Stimulated activated CD4-positive, alpha-beta T cell treated with anti-CD3 and anti-CD28 coated beads, Interleukin-15, amount 100 ng/mL, for 48 hours (primary cell): ENCODE measurements at regions not wholly inside any gene's neighbourhood (a gene's known extent, or its start where the extent isn't known, plus 50 kb on each side); places are given as distances from the start of the nearest gene placed in this dataset.

Source experiments
- DNase-seq, 2 donors: peaks; one replicate each; pipeline ENCODE4 v3.0.0-alpha.2; 2020; ENCODE audit warnings: low read depth in 2 of 2

DNA sequence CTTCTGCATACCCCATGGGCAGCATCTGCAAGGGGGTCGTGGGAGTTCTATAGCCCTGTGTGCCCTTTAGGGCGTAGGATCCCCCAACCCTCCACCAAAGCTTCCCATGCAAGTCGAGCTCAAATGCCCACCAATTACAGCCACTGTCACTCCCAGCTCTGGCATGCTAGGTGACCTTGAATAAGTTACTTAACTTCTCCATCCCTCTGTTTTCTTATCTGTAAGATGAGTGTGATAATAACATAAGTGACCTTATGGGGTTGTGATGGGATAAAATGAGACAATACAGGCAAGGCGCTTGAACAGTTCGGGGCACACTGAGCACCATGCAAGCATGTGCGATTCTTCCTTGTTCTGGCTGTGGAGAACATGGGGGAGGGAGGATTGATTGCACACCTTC lies 74.8 kb upstream of the POMGNT2 start:
- no peak for DNase-seq

DNA sequence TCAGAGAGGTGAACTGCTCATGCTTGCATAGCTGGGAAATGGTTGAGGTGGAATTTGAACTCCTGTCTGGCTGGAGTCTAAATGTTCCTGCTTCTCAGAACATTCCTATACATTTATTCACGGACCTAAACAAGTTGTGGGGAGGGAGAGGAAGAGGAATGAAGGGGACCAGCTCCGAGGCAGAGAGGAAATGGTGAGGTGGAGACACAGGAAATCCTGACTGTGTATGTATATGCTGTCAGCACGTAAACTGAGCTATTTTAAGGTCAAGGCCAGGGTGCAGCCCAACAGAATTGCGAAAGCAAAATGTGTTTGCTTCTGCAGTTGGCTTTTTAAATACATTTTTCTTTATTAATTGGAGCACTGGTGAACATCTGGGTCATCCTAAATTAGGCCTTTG lies 74.1 kb upstream of the POMGNT2 start:
- no peak for DNase-seq

DNA sequence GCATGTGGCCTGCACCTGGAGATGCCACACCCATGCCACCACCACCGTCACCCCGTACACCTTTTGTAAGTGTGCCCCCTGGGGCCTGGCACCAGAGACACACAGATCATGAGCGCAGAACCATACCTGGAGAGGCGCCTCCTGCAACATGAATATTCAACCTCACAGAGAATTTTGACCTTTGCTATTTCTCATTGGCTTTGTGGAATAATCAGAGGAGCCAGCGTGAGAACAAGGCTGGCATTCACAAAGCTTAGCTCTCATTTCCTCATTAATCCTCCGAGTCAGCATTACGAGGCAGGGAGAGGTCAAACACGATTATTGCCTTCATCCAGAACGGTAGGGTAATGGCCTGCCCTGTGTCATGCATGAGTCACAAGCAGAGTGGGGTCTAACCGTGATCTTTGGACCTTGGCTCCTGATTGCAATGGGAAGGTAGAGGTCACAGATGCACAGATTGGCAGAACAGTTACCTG lies 73.0 kb upstream of the POMGNT2 start:
- no peak for DNase-seq

DNA sequence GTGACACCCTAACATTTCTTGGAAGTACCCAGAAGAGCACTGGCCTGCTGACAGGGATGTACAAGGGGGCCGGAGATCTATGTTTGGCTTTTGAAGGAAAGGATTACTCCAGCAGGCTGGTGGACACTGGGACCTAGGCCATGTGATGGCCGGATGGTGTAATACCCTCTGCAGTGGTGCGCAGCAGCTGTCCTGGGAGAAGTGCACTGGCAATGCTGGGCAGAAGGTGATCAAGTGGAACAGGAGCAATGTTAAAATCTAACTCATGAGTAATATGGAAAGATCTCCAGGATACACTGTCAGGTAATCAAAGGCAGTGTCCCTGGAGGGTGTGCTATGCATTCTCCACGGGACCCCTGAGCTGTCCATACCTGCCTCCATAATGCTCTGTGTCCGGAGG lies 71.2 kb upstream of the POMGNT2 start:
- DNase-seq: no peak

DNA sequence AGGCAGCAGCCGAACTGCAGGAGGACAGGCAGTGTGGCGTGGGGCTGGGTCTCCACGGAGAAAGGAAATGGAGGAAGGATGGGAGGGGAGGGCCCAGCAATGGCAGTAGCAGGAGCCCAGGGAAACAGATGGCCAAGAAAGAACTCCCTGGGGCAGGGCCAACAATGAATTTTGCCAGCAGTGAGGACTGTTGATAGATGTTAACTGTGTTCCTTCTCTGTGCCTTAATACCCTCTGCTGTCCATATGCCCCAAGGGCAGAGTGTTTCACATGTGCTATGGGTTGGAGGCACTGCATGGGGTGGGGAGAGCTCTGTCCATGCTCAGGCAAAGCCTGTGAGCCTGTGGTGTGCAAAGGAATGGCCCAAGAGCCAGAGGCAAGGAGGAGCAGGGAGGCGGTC lies 70.8 kb upstream of the POMGNT2 start:
- no peak for DNase-seq

DNA sequence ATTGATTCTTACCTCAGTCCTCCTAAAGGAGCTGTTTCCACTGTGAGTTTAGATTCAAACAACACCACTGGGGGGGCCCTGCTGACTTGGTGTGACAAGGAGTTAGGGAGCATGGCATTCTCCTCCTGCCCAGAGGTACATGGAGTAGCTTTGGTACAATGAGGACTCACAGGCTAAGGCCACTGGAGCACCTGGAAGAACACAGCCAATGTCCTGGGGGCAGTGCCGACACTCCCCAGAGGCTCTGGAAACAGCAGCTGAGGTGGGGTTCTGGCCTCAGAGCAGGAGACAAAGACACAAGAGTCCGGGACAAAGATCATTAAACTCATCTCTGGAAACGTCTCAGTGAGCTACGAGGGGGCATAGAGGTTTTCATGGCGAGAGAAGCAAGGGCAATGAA lies 69.7 kb upstream of the POMGNT2 start:
- DNase-seq: no peak

DNA sequence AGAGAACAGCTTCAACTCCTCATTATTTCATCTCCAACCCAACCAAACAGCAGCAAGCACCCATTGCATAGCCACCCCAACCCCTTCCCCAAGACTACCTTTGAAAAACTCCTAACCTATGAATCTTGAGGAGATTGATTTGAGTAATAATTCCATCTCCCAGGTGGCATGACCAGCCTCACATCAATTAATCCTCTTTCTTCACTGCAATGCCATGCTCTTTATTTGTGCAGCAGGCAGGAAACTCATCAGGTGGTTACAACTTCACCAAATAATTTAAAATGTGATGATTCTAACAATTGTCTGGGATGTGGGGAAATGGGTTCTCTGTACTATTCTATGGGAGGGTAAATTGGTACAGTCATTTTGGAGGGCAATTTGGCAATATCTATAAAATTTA lies 68.1 kb upstream of the POMGNT2 start:
- DNase-seq: no peak

DNA sequence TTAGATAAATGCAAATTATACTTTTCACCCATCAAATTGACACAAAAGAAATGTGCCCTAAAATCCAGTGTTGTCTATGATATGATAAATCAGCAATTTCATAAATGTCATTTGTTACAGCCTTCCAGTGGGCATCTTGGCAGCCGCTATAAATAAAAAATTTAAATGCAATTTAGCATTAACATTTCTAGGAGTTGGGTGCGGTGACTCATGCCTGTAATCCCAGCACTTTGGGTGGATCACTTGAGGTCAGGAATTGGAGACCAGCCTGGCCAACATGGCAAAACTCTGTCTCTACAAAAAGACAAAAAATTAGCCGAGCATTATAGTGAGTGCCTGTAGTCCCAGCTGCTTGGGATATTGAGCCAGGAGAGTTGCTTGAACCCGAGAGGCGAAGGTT lies 65.9 kb upstream of the POMGNT2 start:
- DNase-seq: no peak

DNA sequence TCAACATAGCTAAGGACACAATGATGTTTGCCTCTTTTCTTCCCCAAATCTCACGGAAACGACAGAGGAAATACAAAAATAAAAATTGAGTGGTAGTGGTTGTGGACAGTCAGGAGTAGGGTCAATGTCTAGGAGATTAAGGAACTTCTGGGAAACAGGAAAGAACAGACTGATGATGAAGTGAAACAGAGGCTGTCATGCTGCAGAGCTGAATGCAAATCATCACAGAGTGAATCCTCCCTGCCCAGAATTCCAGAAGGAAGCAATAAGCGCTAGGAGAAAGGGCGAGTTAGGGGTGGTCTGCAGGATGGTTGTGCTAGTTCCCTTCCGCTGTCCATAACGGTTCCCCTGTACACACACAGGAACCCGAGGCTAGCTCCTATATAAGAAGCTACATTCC lies 64.7 kb upstream of the POMGNT2 start:
- DNase-seq: no peak

DNA sequence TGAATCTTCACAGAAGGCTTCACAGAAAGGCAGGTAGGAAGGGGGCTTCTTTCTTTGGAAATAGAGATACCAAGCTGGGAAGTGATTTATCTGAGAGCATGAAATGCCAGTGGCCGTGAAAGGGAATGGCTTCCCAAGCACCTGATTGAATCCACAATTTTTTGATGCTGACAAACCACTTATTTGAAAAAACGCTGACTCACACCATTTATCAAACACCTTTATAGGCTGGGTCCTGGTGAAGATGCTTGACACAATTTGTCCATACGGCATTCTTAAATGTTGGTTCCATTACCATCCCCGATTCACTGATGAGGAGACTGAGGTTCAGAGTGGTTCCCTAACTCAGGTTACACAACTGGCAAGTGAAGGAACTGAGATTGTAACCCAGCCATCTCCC lies 64.1 kb upstream of the POMGNT2 start:
- no peak for DNase-seq

DNA sequence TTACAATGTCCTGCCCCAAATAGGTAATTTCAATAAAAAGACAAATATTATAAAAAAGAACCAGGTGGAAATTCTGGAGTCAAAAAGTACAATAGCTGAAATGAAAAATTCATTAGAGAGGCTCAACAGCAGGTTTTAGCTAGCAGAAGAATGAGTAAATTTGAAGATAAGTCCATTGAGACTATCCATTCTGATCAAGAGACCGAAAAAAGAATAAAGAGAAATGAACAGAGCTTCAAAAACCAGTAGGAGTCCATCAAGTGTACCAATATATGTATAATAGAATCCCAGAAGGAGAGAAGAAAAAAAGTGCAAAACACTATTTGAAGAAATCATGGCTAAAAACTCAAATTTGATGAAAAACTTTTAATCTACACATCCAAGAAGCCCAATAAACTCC lies 60.5 kb upstream of the POMGNT2 start:
- DNase-seq: no peak

DNA sequence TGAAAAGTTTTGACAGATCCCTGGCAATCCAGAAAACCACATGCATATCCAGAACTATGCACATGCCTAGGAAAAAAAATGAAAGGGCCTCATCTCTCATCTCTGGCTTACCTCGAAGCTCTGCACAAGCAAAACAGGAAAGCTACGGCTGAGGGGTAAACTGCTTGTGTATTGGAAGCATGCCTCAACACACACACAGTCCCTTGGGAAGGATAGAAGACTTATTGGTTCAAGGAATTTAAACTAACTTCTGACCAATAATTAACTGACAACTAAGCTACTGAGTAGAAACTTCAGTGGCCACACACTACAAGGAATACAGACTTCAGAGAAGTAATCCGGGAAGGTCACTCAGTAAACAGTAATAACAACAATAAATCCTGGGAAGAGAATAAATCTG lies 59.9 kb upstream of the POMGNT2 start:
- no peak for DNase-seq

DNA sequence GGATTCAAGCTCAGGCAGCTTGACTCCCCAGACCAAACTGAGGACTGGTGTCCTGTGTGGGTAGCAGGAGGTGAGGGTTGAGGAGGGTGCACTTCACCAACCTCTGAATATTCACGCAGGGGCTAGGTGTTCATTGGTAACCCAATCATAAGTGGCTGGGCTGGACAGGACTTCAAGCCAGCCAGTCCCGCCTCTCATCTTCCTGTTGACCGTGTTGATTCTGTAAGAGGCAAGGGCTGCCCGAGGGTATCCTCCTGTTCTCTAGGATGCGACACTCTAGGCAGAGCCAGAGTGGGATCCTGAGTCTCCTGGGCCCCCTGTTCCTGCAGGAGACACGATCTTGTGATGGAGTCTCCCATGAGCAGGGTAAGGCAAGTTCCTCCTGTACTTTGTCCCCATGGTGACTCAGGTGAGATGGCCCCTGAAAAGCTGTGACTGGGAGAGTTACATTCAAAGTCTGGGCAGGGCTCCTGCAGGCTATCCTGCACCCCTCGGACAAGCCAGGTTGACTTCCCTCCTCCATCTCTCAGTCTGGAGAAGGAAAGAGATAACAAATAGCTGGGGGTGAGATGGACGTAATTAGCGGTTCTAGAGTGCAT lies 58.1 kb upstream of the POMGNT2 start:
- no peak for DNase-seq

DNA sequence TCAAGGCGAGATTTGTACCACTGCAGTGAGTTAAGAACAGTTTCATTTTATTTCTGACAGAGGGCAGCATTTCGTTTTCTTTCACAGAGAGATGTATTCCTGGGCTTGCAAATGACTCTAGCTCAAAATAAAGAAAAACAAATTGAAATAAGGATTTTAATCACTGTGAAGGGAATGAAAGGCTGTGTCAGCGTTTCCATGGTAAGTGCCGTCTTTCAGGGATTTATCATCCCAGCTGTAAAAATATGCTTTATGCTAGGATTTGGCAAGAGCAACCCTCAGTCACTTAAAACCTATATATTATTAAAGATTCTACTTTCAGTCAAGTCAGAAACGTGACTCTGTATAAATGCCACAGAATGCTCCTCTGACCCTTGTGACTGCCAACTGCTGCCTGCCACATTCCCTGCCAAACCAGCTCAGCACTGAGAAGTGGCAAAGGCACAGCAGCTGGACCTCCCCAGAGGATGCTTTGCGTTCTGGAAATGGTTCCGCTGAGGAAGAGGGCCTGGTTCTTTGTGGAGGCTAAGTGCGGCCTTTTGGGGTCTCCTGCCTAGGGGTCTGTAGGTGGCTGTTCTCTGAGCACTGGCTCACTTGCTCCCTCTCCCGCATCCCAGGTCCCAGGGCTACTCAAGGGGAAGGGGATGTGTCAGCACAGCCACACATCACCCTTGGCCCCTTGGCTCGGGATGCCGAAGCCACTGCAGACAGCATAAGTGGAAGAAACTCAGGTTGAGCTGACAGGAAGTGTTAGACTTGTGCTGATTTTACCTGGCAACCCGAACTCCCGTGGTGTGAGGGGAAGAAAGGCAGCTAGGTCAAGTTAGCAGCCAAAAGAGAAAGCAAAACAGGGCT lies 56.6 kb upstream of the POMGNT2 start:
- DNase-seq: peak in 1 of 2 donors; percentile 10

DNA sequence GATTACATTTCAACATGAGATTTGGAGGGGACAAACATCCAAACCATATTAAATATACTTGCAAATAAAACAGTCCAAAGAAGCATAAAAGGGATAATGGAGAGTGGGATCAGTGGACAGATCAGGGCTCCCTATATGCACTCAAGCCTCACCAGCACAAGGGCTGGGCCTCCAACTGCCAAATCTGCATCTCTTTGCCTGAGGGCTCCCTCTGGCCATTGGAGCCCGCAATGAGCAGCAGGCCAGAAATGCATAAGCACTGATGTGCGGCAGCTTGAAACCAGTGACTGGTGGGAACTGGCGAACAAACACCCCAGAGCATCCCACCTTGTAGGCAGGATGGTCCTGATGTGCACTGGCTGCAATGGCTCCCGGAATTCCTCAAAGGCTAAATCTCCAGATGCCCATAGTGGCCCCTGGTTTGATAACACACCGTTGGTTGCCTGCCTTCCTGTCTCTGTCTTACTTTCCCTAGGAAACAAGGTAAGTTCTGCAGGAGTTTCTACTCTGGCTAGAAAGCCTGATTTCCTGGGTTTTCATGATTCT lies 55.9 kb upstream of the POMGNT2 start:
- no peak for DNase-seq

DNA sequence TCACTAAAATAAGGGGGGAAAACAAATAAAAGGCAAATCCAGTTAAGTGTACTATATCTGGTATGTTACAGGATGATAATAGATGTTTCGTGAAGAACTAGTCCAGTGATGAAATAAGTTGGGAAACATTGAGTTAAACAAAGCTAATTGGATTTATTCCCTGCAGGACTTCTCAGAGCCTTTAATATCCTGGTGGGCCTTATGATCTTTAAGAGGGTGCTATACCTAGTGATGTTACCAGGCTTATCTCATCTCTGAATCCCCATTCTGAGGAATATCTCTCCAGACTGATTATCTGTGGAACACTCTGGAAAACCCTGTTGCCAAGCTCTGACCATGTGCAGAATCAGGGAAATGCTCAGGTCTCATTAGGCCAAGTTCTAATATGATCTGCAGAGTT lies 54.8 kb upstream of the POMGNT2 start:
- DNase-seq: no peak

DNA sequence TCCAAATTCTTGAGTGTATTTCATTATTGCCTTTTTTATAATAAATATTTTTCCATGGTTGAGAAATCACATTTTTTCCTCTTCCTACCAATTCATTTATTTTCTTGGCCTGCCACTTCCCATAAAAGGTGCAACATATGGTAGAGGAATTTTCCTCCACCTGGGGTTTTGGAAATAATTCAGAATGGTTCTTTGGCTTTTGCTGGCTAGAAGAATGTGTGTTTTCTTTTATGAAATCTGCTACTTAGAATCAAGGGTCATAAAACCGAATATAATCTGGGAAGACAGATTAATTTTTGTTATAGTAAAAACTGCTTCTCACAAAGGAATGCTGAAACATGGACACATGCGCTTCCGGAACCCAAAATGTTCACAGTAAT lies 54.0 kb upstream of the POMGNT2 start:
- DNase-seq: no peak

DNA sequence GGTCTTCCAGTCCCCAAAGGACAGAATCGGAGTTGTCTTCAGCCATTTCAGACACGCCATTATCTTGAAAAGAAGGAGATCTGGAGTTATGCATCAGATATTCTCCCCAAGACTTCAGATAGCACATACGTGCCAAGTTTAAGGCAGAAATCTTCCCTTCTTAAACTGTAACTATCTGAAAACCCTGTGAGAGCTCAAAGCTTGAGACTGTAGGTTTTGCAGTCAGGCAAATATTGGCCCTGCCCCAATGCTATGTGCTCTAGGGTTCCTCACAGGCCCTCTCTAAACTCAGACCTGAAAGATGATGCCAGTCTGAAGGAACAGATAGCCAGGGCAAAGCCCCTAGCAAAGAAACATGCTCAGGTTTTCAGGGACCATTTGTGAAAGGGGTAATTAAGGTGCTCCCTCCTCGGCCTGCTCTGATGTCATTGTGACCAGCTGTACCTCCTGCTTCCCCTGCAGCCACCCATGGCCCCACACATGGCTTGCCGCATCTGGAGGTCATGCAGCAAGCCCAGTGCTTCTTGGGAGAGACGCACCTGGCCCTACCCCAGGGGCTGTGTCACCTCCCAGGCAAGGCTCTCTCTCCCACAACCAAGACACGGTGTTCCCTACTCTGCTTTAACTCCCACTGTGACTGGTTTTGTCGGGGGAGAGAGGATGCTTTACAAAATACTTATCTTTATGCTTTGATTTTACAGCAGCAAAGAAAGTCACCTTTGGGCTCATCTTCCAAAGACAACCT lies 53.4 kb upstream of the POMGNT2 start:
- no peak for DNase-seq

DNA sequence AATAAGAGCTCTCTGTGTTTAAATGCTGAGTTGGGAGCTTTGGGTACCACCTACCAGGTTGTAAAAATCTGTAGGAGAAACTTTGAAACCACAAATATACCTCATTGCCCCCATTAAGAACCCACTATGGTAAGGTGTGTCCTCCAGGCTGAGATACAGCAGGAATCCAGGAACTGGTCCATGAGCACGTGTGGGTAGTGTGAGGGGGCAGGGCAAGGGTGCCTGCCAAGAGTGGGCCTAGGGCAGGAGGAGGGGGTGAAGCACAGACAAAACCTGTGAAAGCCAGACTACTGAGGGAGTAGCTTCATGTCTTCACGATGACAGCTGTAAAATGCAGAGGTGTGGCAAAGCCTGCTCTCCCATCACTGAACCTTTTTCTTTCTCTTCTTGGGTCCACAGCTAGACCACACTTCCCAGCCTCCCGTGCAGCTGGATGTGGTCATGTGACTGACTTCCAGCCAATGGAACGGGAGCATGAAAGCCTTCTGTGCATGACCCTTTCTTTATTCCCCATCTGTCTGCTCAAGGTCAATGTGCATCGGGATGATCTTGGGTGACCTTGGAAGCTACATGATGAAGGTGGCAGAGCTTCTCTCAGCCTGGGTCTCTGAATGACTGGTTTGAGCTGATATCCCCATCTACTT lies 51.1 kb upstream of the POMGNT2 start:
- no peak for DNase-seq

DNA sequence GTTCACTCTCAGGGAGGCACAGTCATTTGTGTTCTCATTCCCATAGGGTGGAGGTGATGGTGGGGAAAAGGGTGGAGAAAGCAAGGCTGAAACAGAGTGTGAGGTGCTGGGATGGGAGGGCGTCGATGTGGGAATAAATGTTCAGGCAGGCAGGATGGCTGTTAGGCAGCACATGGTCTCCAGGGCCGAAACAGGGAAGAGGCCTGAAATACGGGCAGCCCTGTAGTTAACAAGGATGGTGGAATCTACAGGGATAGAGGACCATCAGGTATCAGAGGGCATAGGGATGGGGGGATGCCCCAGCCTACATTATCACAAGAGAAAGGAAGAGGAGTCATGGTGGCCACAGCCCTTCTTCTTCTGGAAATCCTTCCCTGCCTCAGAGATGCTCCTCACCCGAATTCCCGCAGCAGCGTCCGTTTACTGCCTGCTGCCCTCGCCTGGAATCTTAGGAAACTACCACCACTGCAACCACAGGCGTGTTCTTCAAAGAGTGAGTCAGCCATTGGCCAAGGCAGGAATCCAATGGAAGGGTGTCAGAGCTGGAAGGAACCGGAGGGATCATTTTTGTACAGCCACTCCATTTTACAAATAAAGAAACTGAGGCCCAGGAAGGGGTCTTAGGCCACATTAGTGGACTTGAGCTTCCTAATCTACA lies 49.7 kb upstream of the POMGNT2 start:
- DNase-seq: no peak
